Parathyroid adenoma (tissue), 2 donors: ENCODE measurements at regions not wholly inside any gene's neighbourhood (a gene's known extent, or its start where the extent isn't known, plus 50 kb on each side); places are given as distances from the start of the nearest gene placed in this dataset.

Experiments
- H2AFZ ChIP-seq: fragments of 300-600 bp; sonication (generic); one replicate; pipeline ENCODE4 v1.7.0; 2017; ENCODE audit warnings: antibody characterized with exemption, mild to moderate bottlenecking
- H3K27ac ChIP-seq: fragments of 300-600 bp; sonication (generic); one replicate; pipeline ENCODE4 v1.7.0; 2017
- H3K27me3 ChIP-seq: fragments of 300-600 bp; sonication (generic); one replicate; pipeline ENCODE4 v1.7.0; 2017; ENCODE audit warnings: low read length; ENCODE audit not compliant: control insufficient read depth, insufficient read depth
- H3K36me3 ChIP-seq: fragments of 300-600 bp; sonication (generic); one replicate; pipeline ENCODE4 v1.7.0; 2017; ENCODE audit warnings: low read length; ENCODE audit not compliant: control insufficient read depth, insufficient read depth
- H3K4me1 ChIP-seq: fragments of 300-600 bp; sonication (generic); one replicate; pipeline ENCODE4 v1.7.0; 2017; ENCODE audit warnings: control low read depth
- H3K4me2 ChIP-seq: fragments of 300-600 bp; sonication (generic); one replicate; pipeline ENCODE4 v1.7.0; 2017; ENCODE audit warnings: low read length
- H3K4me3 ChIP-seq: fragments of 300-600 bp; sonication (generic); one replicate; pipeline ENCODE4 v1.7.0; 2017; ENCODE audit warnings: low read depth, low read length
- H3K79me2 ChIP-seq: fragments of 300-600 bp; sonication (generic); one replicate; pipeline ENCODE4 v1.7.0; 2017; ENCODE audit warnings: control low read depth
- H3K9ac ChIP-seq: fragments of 300-600 bp; sonication (generic); one replicate; pipeline ENCODE4 v1.7.0; 2017; ENCODE audit warnings: mild to moderate bottlenecking
- H3K9me3 ChIP-seq: fragments of 300-600 bp; sonication (generic); one replicate; pipeline ENCODE4 v1.7.0; 2017; ENCODE audit warnings: low read length; ENCODE audit not compliant: control insufficient read depth
- CTCF ChIP-seq: fragments of 300-600 bp; sonication (generic); IDR thresholded peaks from one replicate; pipeline ENCODE4 v1.7.0; 2017; ENCODE audit warnings: antibody characterized with exemption, mild to moderate bottlenecking
- donor health status: primary hyperparathyroidism.

- Histone ChIP-seq H3K27me3 (no peaks in the 10 kb centered on the region), H2AFZ (no peak overlapping the region), H3K9ac (no peak overlapping the region), H3K27ac (no peak overlapping the region), H3K4me3 (no peak overlapping the region), H3K9me3 (no peaks in the 10 kb centered on the region), H3K4me2 (no peak overlapping the region), H3K4me1 (no peaks in the 10 kb centered on the region), H3K36me3 (no peaks in the 10 kb centered on the region), H3K79me2 (no peaks in the 10 kb centered on the region)
- TF ChIP-seq CTCF, result no peak
These were observed 222.7 kb downstream of the BMP7 start for GRCh38 chr20:57043669-57044268.

- no peaks in the 10 kb centered on the region for H3K36me3 ChIP-seq
- TF ChIP-seq CTCF, result no peak
- no peaks in the 10 kb centered on the region for H3K79me2 ChIP-seq
- no peak overlapping the region for H3K4me2 ChIP-seq
- no peak overlapping the region for H3K4me3 ChIP-seq
- H3K4me1 ChIP-seq, result no peaks in the 10 kb centered on the region
- H3K27ac ChIP-seq, result no peak overlapping the region
- no peak overlapping the region for H3K9ac ChIP-seq
- H3K9me3 ChIP-seq, result no peaks in the 10 kb centered on the region
- H3K27me3 ChIP-seq, result no peaks in the 10 kb centered on the region
- no peak overlapping the region for H2AFZ ChIP-seq
These were observed 219.0 kb downstream of the BMP7 start for GRCh38 chr20:57047281-57048026.

DNA sequence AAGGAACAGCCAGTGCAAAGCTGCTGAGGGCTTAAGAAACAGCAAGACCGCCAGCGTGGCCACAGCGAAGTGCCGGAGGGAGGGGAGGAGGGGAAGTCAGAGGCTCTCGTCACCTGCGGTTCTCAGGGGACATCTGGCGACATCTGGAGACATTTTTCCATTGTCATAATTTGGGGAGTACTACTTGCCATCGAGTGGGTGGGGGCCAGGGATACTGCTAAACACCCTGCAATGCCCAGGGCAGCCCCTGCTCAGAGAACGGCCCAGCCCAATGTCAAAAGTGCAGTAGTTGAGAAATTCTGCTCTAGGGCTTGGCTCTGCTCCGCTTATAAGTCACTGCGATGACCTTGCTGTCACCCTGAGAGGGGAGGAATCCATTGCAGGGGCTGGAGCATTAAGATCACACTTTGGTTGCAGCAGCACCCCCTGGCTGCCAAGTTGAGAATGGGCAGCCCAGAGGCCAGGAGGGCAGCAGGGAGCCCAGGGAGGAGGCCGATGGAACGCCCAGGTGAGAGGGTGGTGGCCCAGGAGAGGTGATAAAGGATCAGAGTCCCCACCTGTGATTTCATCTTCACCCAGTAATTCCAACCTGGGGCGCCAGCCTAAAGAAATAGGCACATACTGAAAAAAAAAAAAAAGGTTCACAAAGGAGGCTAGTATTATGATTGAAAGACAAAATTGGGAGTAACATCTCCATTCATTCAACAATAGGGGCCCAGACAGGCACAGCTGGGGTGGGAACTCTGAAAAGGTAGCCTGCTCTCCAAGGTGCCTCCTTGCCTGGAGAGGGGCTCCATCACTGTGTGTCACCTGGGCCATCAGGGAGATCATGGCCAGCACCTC, 218.2 kb downstream of the BMP7 start:
- no peaks in the 10 kb centered on the region for H3K27me3 ChIP-seq
- H3K9ac ChIP-seq, result no peak overlapping the region
- no peak overlapping the region for H3K4me3 ChIP-seq
- no peaks in the 10 kb centered on the region for H3K36me3 ChIP-seq
- no peaks in the 10 kb centered on the region for H3K9me3 ChIP-seq
- no peak overlapping the region for H3K27ac ChIP-seq
- no peaks in the 10 kb centered on the region for H3K4me1 ChIP-seq
- no peak overlapping the region for H2AFZ ChIP-seq
- peak; percentile 42 for TF ChIP-seq CTCF
- no peak overlapping the region for H3K4me2 ChIP-seq
- H3K79me2 ChIP-seq, result no peaks in the 10 kb centered on the region

DNA sequence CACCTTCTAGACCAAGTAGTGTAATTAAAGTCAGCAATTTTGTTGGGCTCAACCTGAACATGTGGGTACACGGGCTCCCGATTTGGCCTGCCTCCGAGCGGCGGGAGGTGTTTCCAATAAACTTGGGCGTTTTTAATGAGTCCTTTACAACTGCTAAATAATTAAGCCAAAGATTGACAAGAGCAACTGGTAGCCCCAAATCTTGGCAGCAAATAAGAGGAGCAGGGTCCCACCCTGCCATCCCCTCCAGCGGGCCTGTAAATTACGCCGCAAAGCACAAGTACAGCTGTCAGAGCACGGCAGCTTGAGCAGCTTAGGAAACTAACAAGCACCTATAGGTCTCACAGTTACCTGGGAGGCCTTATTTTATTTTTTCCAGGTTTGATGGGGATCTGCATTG, 217.1 kb downstream of the BMP7 start:
- Histone ChIP-seq H3K27ac (no peak overlapping the region), H3K9ac (no peak overlapping the region), H3K27me3 (no peaks in the 10 kb centered on the region), H3K4me2 (no peak overlapping the region), H3K79me2 (no peaks in the 10 kb centered on the region), H3K4me1 (no peaks in the 10 kb centered on the region), H3K4me3 (no peak overlapping the region), H2AFZ (no peak overlapping the region), H3K36me3 (no peaks in the 10 kb centered on the region), H3K9me3 (no peaks in the 10 kb centered on the region)
- TF ChIP-seq CTCF, result no peak
